HG03108 (cell line): ENCODE measurements at regions not wholly inside any gene's neighbourhood (a gene's known extent, or its start where the extent isn't known, plus 50 kb on each side); places are given as distances from the start of the nearest gene placed in this dataset.
"Not testable (repeated sequence)": the region's sequence is repeated elsewhere in the genome, so short reads cannot be mapped to it uniquely, and the experiment has no call there.

Experiments used
- ATAC-seq: cut with Tn5 transposase; IDR thresholded peaks from one replicate; pipeline ENCODE4 v1.9.1; 2021; ENCODE audit warnings: moderate library complexity; ENCODE audit not compliant: unreplicated experiment

GRCh38 chr20:52332649-52333250, 141.2 kb upstream of the ZFP64 start:
- no peak for ATAC-seq

- ATAC-seq = no peak
These were observed 140.7 kb upstream of the ZFP64 start for GRCh38 chr20:52332230-52332629.

- ATAC-seq = no peak
These were observed 140.1 kb upstream of the ZFP64 start for GRCh38 chr20:52331655-52332054.

- no peak for ATAC-seq
These were observed 129.8 kb upstream of the ZFP64 start for GRCh38 chr20:52321396-52321795.

GRCh38 chr20:52318651-52319050, 127.1 kb upstream of the ZFP64 start:
- ATAC-seq = no peak

- ATAC-seq = no peak
These were observed 121.9 kb upstream of the ZFP64 start for GRCh38 chr20:52313341-52313963.

- ATAC-seq = no peak
These were observed 120.7 kb upstream of the ZFP64 start for GRCh38 chr20:52312132-52312729.

- no peak for ATAC-seq
These were observed 119.7 kb upstream of the ZFP64 start for GRCh38 chr20:52311209-52311794.

- ATAC-seq = no peak
These were observed 117.6 kb upstream of the ZFP64 start for GRCh38 chr20:52309181-52309580.

GRCh38 chr20:52306477-52306876, 114.9 kb upstream of the ZFP64 start:
- no peak for ATAC-seq

- no peak for ATAC-seq
These were observed 114.3 kb upstream of the ZFP64 start for GRCh38 chr20:52305858-52306257.

GRCh38 chr20:52305024-52305645, 113.6 kb upstream of the ZFP64 start:
- ATAC-seq = no peak

GRCh38 chr20:52303281-52303950, 111.8 kb upstream of the ZFP64 start:
- ATAC-seq = no peak

GRCh38 chr20:52302736-52303135, 111.2 kb upstream of the ZFP64 start:
- ATAC-seq = no peak

GRCh38 chr20:52302051-52302450, 110.5 kb upstream of the ZFP64 start:
- not testable (repeated sequence) for ATAC-seq

GRCh38 chr20:52295556-52295955, 104.0 kb upstream of the ZFP64 start:
- ATAC-seq = no peak

- ATAC-seq = no peak
These were observed 102.6 kb upstream of the ZFP64 start for GRCh38 chr20:52294106-52294628.

GRCh38 chr20:52291109-52291508, 99.5 kb upstream of the ZFP64 start:
- ATAC-seq = no peak

- no peak for ATAC-seq
These were observed 99.0 kb upstream of the ZFP64 start for GRCh38 chr20:52290569-52290968.

- no peak for ATAC-seq
These were observed 98.5 kb upstream of the ZFP64 start for GRCh38 chr20:52289956-52290565.

- ATAC-seq = no peak
These were observed 88.8 kb upstream of the ZFP64 start for GRCh38 chr20:52280407-52280806.
